HG03280 (cell line): ENCODE measurements at regions not wholly inside any gene's neighbourhood (a gene's known extent, or its start where the extent isn't known, plus 50 kb on each side); places are given as distances from the start of the nearest gene placed in this dataset.

Experiments used
- ATAC-seq: cut with Tn5 transposase; IDR thresholded peaks from one replicate; pipeline ENCODE4 v1.9.1; 2021; ENCODE audit warnings: mild to moderate bottlenecking, moderate library complexity; ENCODE audit not compliant: unreplicated experiment

DNA sequence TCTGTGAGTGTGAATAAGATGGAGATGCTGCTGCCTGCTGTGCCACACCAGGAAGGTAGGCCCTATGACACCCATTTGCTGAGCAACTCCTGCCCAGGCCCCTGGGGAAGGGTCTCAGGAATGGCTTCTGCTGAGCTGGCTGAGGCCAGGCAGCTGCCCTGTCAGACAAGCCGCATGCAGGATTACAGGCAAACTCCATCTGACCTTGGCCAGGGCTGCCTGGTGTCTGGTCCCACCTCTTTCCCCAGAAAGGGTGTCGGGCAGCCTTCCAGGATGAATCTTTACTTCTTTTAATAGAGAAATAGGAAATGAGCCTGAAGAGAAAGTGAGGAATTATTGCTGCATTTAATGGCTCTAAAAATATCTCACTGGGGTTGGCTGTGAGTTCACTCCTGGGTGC lies 182.5 kb downstream of the IRX5 start:
- no peak for ATAC-seq

GRCh38 chr16:55115506-55115905 lies 184.8 kb downstream of the IRX5 start:
- no peak for ATAC-seq

GRCh38 chr16:55116165-55116920 lies 185.7 kb downstream of the IRX5 start:
- no peak for ATAC-seq

DNA sequence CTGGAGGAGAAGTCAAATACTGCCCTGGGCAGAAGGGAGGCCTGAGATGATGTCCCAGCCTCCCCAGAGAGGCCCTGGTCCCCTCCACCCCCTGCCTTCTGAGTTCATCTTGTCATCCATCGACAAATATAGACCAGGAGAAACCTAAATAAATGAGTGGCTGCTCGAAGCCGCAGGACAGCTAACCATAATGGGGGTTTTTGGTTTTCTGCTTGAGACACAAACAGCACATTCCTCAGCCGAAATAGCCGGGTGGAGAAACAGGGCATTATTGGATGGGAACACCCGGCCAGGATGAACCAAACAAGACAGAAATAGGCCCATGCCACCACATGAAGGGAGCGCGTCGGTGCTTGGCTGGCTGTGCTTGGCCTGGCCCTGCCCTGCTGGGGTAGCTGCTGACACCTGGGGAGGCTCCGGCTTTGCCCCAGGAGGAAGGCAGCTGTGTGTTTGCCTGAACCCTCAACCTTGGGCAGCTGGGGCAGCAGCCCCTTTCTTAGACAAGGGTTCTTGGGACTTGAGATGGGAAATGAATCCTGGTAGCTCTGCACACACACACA lies 188.1 kb downstream of the IRX5 start:
- ATAC-seq: no peak

DNA sequence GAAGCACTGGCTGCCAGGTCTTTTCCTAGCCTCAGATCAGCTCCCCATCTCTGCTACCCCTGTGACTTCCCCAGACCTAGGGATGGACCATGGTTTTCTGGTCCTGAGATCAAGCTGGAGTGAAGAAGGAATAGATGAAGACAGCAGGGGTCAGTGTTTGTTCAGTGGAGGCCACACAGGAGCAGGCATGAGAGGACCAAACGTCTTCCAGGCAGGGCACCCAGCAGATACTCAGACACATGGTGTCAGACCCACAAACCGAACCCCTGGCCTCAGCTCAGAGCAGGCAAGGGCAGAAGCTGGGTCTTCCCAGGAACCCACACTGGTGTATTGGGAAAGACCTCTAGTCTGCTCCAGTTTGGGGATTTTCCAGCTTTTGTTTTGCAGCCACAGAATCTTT lies 189.7 kb downstream of the IRX5 start:
- ATAC-seq: no peak

DNA sequence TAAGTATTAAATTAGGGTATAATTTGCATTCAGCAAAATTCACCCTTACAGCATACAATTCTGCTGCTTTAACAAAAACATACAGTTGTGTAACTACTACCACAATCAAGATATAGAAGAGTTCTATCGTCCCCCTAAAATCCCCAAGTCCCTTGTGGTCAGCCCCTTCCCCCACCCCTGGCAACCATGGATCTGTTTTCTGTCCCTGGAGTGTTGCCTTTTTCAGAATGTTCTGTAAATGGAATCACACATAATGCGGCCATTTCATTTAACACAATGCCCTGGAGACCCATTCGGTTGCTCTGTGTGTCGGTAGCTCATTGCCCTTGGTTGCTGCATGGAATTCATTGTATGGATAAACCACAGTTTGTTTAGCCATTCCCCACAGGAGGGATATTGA lies 190.2 kb downstream of the IRX5 start:
- ATAC-seq: no peak

DNA sequence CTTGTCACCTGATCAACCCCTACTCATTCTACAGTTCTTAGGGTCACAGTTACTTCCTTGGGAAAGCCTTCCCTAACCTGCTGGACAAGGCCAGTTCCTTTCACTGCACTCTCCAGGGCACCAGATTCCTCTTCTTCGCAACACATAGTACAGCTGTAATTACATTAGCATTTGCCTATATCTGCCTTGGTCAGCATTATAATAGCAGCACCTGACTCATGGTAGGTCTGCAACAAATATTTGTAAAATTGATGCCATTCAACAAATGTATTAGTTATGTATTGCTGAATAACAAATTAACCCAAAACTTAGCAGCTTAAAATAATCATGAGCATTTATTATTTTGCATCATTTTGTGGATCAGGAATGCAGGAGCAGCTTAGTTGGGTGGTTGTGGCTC lies 193.0 kb downstream of the IRX5 start:
- no peak for ATAC-seq

- no peak for ATAC-seq
Measured at GRCh38 chr16:55125818-55126385, 195.2 kb downstream of the IRX5 start.

DNA sequence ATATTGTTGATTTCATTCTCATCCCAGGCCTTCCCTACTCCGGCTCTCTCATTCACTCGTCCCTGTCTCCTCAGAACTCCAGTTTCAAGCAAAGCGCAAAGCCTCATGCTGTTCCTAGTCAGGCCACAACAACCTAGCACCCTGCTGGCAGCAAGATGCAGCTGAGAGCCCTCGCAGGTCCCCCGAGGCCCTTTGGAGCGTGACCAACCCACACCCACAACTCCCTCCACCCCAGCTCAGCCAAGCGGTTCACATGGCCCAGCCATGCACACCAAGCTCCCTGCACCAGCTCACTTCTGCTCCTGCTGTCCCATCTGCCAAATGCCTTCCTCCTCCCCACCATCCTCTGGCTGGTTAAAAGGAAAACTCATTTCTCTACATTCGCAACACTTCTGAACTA lies 195.8 kb downstream of the IRX5 start:
- ATAC-seq: no peak

DNA sequence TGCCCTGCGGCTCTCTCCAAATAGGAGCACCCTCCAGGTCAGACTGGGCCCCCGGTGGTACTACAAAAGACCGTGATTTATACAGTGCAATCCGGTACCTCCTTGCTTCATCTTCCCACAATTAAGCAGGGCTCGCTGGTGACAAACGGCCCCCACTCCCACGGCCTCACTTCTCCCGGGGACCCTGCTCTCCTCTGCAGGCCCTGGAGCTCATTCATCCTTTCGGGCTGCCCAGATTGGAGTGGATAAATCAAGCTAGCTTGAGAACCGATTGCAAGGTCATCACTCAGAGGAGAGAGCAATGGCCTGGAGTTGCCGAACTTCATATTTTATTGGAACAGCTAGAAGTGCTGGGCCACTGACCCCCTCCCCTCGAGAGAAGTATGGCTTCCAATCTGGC lies 193.5 kb upstream of the IRX6 start:
- ATAC-seq: no peak

DNA sequence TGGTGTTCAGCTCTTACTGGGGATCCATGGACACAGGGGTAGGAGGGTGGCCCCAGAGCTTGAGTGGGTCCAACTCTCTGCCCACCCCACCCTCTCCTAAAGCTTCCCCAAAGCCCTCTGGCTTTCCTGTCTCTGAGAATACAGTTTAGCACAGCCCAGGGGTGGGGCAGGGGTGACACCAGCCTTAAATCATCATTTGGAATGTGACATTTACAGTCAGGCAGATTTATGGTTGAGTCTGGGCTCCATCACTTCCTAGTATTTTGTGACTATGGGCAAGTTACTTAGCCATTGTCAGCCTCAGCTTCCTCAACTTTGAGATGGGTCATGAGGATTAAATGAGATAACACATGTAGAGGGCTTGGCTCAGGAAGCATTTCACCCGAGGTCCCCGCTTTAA lies 193.1 kb upstream of the IRX6 start:
- ATAC-seq: no peak

GRCh38 chr16:55133654-55134053 lies 190.3 kb upstream of the IRX6 start:
- no peak for ATAC-seq

DNA sequence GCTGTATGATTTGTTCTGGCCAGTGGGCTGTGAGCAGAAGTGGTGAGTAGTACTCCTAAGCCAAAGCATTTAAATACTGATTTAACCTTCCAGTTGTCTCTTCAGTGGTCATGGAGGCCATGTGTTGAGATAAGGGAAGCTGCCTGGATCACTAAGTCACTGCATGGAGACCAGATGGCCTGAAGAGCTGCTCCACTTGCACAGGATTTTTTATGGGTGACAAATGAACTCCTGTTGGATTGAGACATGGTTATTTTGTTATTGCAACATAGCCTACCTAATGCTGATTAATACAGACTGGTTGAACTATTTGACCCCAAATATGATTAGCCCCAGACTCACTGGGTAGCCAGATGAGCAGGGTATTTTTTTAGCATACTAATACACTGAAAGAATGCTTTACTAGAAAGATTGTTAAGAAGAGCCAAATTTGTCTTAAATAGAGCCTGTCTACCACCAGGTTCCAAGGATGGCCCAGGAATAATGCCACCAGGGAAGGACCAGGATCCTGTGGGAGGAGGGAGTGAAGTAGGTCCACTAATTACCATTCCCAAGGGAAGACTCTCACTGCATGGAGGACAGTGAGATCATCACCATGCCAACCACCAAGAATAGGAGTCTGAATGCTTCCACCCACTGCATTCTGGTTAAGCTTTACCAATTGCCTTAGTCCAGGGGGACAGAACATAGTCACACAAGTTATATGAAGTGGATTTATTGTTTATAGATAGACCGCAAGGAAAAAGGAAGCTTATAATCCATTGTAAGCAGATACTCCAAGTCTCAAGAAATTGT lies 187.4 kb upstream of the IRX6 start:
- ATAC-seq: no peak

GRCh38 chr16:55138298-55138697 lies 185.7 kb upstream of the IRX6 start:
- ATAC-seq: no peak

DNA sequence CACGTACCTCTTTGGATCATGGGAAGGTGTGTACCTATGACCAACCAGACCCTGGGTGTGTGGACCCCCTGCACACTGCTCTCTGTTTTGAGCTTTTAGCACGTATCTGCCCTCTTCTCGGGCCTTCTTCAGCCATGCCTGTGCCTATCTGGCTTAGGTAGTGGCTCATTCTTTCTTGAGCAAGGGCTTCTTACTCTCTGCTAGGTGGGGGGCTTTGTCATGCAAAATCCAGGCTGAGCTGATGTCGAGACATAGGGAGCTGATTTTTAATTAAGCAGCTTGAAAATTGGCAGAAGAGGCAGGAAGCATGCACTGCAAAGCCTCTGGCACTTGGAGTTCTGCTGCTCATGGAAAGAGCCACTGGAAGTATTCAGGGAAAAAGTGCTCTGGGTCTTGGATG lies 181.6 kb upstream of the IRX6 start:
- ATAC-seq: no peak

GRCh38 chr16:55144651-55145050 lies 179.4 kb upstream of the IRX6 start:
- no peak for ATAC-seq

DNA sequence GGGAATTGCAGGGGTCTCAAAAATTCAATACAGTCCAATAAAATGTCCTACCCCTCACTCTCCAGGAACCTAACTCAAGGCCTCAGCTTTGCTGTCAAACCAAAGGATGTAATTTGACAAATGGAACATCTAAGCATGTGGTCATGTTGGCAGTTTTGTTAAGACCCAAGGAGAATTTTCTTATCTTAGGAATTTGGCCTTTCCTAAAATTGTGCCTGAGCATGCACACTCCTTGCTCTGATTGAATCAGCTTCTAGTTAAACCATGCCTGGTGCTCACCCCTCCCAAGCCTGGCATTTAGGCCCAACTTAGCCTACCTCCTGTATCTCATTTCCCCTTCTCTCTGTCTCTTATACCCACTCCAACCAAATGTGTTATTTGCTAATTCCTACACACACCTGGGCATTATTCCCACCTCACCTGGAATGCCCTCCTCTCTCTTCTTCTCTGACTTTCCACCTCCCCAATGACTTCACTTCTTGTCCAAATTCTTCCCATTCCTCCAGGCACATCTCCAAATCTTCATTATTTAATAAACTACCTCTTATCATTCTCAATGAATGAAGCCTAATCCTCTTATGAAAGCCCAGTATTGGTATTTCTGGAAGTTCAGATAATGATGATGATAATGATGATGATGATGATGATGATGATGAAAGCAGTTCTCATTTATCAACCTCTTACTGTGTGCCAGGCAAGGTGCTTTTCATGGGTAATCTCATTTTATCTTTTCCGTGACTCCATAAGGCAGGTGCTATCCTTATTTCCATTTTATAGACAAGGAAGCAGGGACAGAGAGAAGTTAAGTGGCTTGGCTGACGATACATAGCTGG lies 178.0 kb upstream of the IRX6 start:
- no peak for ATAC-seq

DNA sequence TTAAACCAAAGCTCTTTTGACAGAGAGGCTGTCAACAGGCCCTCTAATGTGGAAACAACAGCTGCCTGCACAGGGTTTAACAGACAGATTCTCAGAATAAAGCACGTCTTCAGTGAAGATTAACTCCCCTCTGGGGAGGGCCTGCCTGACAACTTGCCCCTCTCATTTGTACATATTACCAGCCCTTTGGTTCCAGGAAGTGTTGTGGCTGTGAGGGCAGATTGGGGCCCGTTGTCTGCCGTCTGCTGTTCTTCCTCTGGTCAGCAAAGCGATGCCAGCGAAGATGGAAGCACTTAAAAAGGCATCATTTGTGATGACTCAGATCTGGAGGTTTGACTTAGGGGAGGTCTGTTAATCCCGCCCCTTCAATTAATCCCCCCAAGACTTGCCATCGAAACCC lies 177.0 kb upstream of the IRX6 start:
- ATAC-seq: no peak

- ATAC-seq: no peak
Measured at GRCh38 chr16:55147396-55147795, 176.6 kb upstream of the IRX6 start.

DNA sequence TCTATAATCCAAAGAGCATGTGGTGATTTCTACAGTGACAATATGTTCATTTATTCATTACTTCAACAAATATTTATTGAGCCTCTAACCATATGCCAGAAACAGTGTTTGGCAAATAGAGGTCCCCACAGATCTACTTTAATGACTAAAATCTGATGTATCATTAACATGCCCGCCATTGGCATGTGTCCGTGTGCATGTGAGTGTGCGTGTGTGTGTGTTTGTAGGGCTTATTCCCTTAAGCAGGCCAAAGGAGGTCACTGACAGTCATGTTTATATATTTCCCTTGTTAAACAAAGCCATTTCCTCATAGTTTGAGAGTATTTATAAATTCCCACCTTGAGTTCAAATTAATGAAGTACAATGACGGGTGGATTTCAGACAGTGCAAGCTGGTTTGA lies 174.4 kb upstream of the IRX6 start:
- no peak for ATAC-seq
